SK-N-SH (cell line): ENCODE measurements at regions not wholly inside any gene's neighbourhood (a gene's known extent, or its start where the extent isn't known, plus 50 kb on each side); places are given as distances from the start of the nearest gene placed in this dataset.

Experiments used
- CTCF ChIA-PET: fragments of 300-600, 350-600 bp; formaldehyde crosslinking; extraction: SDS; loops from one replicate; lab custom pipeline; 2021; lab: Yijun Ruan, JAX
- POLR2A ChIA-PET: fragments of 350-600 bp; sonication (Branson Sonifier 250); formaldehyde crosslinking; extraction: SDS; loops from one replicate; lab custom pipeline; 2020; ENCODE audit warnings: antibody characterized with exemption, inconsistent platforms; lab: Yijun Ruan, JAX
- DNase-seq: peaks from one replicate; pipeline ENCODE4 v3.0.0; 2012
- H2AFZ ChIP-seq: fragments of 200-600 bp; sonication (generic); 2 replicates; pipeline ENCODE4 v1.8.1; 2016; ENCODE audit warnings: antibody characterized with exemption, mild to moderate bottlenecking, low read depth
- H3F3A ChIP-seq: fragments of 200-600 bp; sonication (generic); replicated peaks from 2 replicates; pipeline ENCODE3; 2016; ENCODE audit warnings: antibody characterized with exemption, mild to moderate bottlenecking; ENCODE audit not compliant: insufficient read depth
- H3K27ac ChIP-seq, 2 experiments: fragments of 200-500 bp in 1 of 2; fragments of 200-600 bp in 1 of 2; sonication (Bioruptor generic) in 1 of 2; sonication (generic), shearing (Covaris generic) in 1 of 2; 2 replicates each; pipeline versions ENCODE4 v1.5.1 to v1.6.1; 2014 to 2016; ENCODE audit warnings: low read depth in 2 of 2, inconsistent platforms in 1 of 2, low read length in 1 of 2, mild to moderate bottlenecking in 1 of 2, mixed read lengths in 1 of 2
- H3K27me3 ChIP-seq: fragments of 200-600 bp; sonication (generic), shearing (Covaris generic); 2 replicates; pipeline ENCODE4 v1.6.1; 2016; ENCODE audit warnings: mixed run types; ENCODE audit not compliant: insufficient read depth
- H3K36me3 ChIP-seq, 2 experiments: fragments of 200-500 bp in 1 of 2; fragments of 200-600 bp in 1 of 2; sonication (Bioruptor generic) in 1 of 2; sonication (generic) in 1 of 2; replicated peaks in 1 of 2; 2 replicates each; pipeline versions ENCODE3 to v1.5.1; 2014 to 2016; ENCODE audit warnings: low read length in 1 of 2, mild to moderate bottlenecking in 1 of 2; ENCODE audit not compliant: insufficient read depth in 2 of 2, control insufficient read depth in 1 of 2
- H3K4me1 ChIP-seq, 2 experiments: fragments of 200-500 bp in 1 of 2; fragments of 200-600 bp in 1 of 2; sonication (Bioruptor generic) in 1 of 2; sonication (generic), shearing (Covaris generic) in 1 of 2; 2 replicates each; pipeline versions ENCODE4 v1.5.1 to v1.6.1; 2014 to 2016; ENCODE audit warnings: low read depth in 1 of 2, low read length in 1 of 2, mixed run types in 1 of 2; ENCODE audit not compliant: insufficient read depth in 2 of 2, control insufficient read depth in 1 of 2
- H3K4me2 ChIP-seq: fragments of 200-600 bp; sonication (generic), shearing (Covaris generic); 2 replicates; pipeline ENCODE4 v1.6.1; 2017; ENCODE audit warnings: mixed run types
- H3K4me3 ChIP-seq, 2 experiments: fragments of 200-500 bp in 1 of 2; fragments of 200-600 bp in 1 of 2; sonication (Bioruptor generic) in 1 of 2; sonication (generic), shearing (Covaris generic) in 1 of 2; 2 replicates each; pipeline versions ENCODE4 v1.5.1 to v1.8.1; 2014 to 2016; ENCODE audit warnings: low read depth in 2 of 2, inconsistent platforms in 1 of 2, low read length in 1 of 2, mild to moderate bottlenecking in 1 of 2, mixed read lengths in 1 of 2, moderate library complexity in 1 of 2
- H3K79me2 ChIP-seq: fragments of 200-600 bp; sonication (generic); 2 replicates; pipeline ENCODE4 v1.8.1; 2017; ENCODE audit warnings: mild to moderate bottlenecking; ENCODE audit not compliant: insufficient read depth
- H3K9ac ChIP-seq: fragments of 200-600 bp; sonication (generic); 2 replicates; pipeline ENCODE4 v1.6.1; 2017; ENCODE audit warnings: mixed run types
- H3K9me2 ChIP-seq: fragments of 200-600 bp; sonication (generic); 2 replicates; pipeline ENCODE4 v1.6.1; 2017; ENCODE audit warnings: mixed run types
- H3K9me3 ChIP-seq: fragments of 200-600 bp; sonication (generic); 2 replicates; pipeline ENCODE4 v1.6.1; 2017; ENCODE audit warnings: mixed run types, mild to moderate bottlenecking, moderate library complexity
- H4K20me1 ChIP-seq: fragments of 200-600 bp; sonication (generic); 2 replicates; pipeline ENCODE4 v1.6.1; 2017; ENCODE audit warnings: mild to moderate bottlenecking, mixed run types; ENCODE audit not compliant: insufficient read depth
- CHD2 ChIP-seq: fragments of 150-350 bp; IDR thresholded peaks from 2 replicates; pipeline ENCODE4 v1.6.1; 2018; ENCODE audit warnings: low read length; ENCODE audit not compliant: partially characterized antibody
- EZH2phosphoT487 ChIP-seq: fragments of 200-600 bp; sonication (generic); IDR thresholded peaks from 2 replicates; pipeline ENCODE4 v1.6.1; 2017; ENCODE audit warnings: low read depth, mixed run types, mild to moderate bottlenecking, antibody characterized with exemption, moderate library complexity, borderline replicate concordance
- FOSL2 ChIP-seq: IDR thresholded peaks from 2 replicates; pipeline ENCODE4 v1.4.0; 2012; ENCODE audit warnings: low read depth, mild to moderate bottlenecking, moderate library complexity, borderline replicate concordance
- FOXM1 ChIP-seq: IDR thresholded peaks from 2 replicates; pipeline ENCODE4 v1.4.0; 2012; ENCODE audit warnings: low read depth, mild to moderate bottlenecking
- GABPA ChIP-seq: IDR thresholded peaks from 2 replicates; pipeline ENCODE4 v1.4.0; 2012; ENCODE audit warnings: low read depth, mild to moderate bottlenecking
- IRF3 ChIP-seq: fragments of 150-350 bp; IDR thresholded peaks from 2 replicates; pipeline ENCODE4 v1.6.1; 2016; ENCODE audit warnings: mild to moderate bottlenecking, low read depth, low read length
- JUND ChIP-seq: IDR thresholded peaks from 2 replicates; pipeline ENCODE4 v1.4.0; 2012
- MAX ChIP-seq: IDR thresholded peaks from 2 replicates; pipeline ENCODE4 v1.4.0; 2012; ENCODE audit warnings: low read depth
- NRF1 ChIP-seq: IDR thresholded peaks from 2 replicates; pipeline ENCODE4 v1.6.1; 2012; ENCODE audit warnings: low read depth, mild to moderate bottlenecking, low read length
- PBX3 ChIP-seq: IDR thresholded peaks from 2 replicates; pipeline ENCODE4; 2012
- RAD21 ChIP-seq: IDR thresholded peaks from 2 replicates; pipeline ENCODE4 v1.6.1; 2012; ENCODE audit warnings: mild to moderate bottlenecking, low read length
- REST ChIP-seq: IDR thresholded peaks from 2 replicates; pipeline ENCODE4 v1.6.1; 2012; ENCODE audit warnings: mild to moderate bottlenecking, low read depth, low read length, moderate library complexity
- SMC3 ChIP-seq: IDR thresholded peaks from 2 replicates; pipeline ENCODE4 v1.6.1; 2012; ENCODE audit warnings: low read depth, low read length, improper control_type of control experiment
- TCF12 ChIP-seq: IDR thresholded peaks from 2 replicates; pipeline ENCODE4 v1.4.0; 2012
- USF2 ChIP-seq: fragments of 150-350 bp; IDR thresholded peaks from 2 replicates; pipeline ENCODE4 v1.6.1; 2017; ENCODE audit warnings: antibody characterized with exemption, low read length, low read depth, borderline replicate concordance
- YY1 ChIP-seq: IDR thresholded peaks from 2 replicates; pipeline ENCODE4 v1.4.0; 2012; ENCODE audit warnings: low read depth, mild to moderate bottlenecking
- WGBS: methylation state at CpG from one replicate; pipeline ENCODE4 v1.1.6; 2017; ENCODE audit warnings: low lambda C conversion rate; 5-methylcytosine and 5-hydroxymethylcytosine counted together

- no peak overlapping the region for H3K27ac ChIP-seq
- 12% methylated on average over 4 of the region's 7 CpGs for WGBS
- TF ChIP-seq IRF3 (no peak), RAD21 (peak; percentile 63), SMC3 (peak; percentile 33; the same call in 1 of the 2 replicates), FOXM1 (no peak)
- no peaks in the 10 kb centered on the region for H4K20me1 ChIP-seq
- peaks cover 0 to 15% of the 10 kb centered on the region in 2 experiments; a peak in 1 of 4 replicates for H3K4me1 ChIP-seq
- no peak overlapping the region for H3K9ac ChIP-seq
- peak; percentile 51 for DNase-seq
- H3K9me3 ChIP-seq: no peaks in the 10 kb centered on the region
- H3K27me3 ChIP-seq: no peaks in the 10 kb centered on the region
- no peaks in the 10 kb centered on the region for H3F3A ChIP-seq
- no peaks in the 10 kb centered on the region for H3K36me3 ChIP-seq
- H3K9me2 ChIP-seq: no peaks in the 10 kb centered on the region
- H3K79me2 ChIP-seq: no peaks in the 10 kb centered on the region
- H3K4me3 ChIP-seq: no peak overlapping the region
- H3K4me2 ChIP-seq: no peak overlapping the region
- ChIA-PET CTCF (interaction anchor here (0.6 to 7.0 kb wide), 16 partner anchors 9 to 264 kb away, joined by 3 to 52 read pairs (median 4); no protein-coding TSS in a partner anchor), POLR2A (no interaction called here)
- H2AFZ ChIP-seq: no peak overlapping the region
Observed at GRCh38 chr10:124259139-124259825, 159.4 kb downstream of the OAT start.

- no peak overlapping the region for H3K4me3 ChIP-seq
- H3K4me1 ChIP-seq: peaks cover 0 to 17% of the 10 kb centered on the region in 2 experiments; a peak in 1 of 4 replicates
- CTCF ChIA-PET: interaction anchor here (0.6 to 7.0 kb wide), 13 partner anchors 8 to 268 kb away, joined by 3 to 52 read pairs (median 4); no protein-coding TSS in a partner anchor
- no peak for DNase-seq
- no peaks in the 10 kb centered on the region for H3K27me3 ChIP-seq
- no peak overlapping the region for H3K4me2 ChIP-seq
- no peaks in the 10 kb centered on the region for H3F3A ChIP-seq
- H3K79me2 ChIP-seq: no peaks in the 10 kb centered on the region
- 63% methylated on average over 6 of the region's 6 CpGs for WGBS
- no peak overlapping the region for H3K27ac ChIP-seq
- no peaks in the 10 kb centered on the region for H3K36me3 ChIP-seq
- no peaks in the 10 kb centered on the region for H4K20me1 ChIP-seq
- H3K9me3 ChIP-seq: no peaks in the 10 kb centered on the region
- POLR2A ChIA-PET: no interaction called here
- no peak overlapping the region for H2AFZ ChIP-seq
- H3K9me2 ChIP-seq: no peaks in the 10 kb centered on the region
- no peak overlapping the region for H3K9ac ChIP-seq
- no peak for TF ChIP-seq FOSL2
- no peak for TF ChIP-seq YY1
- TF ChIP-seq JUND: no peak
- no peak for TF ChIP-seq MAX
- TF ChIP-seq PBX3: no peak
- no peak for TF ChIP-seq IRF3
- no peak for TF ChIP-seq SMC3
- no peak for TF ChIP-seq TCF12
- TF ChIP-seq NRF1: no peak
- no peak for TF ChIP-seq USF2
- TF ChIP-seq REST: no peak
- no peak for TF ChIP-seq EZH2phosphoT487
- no peak for TF ChIP-seq GABPA
- TF ChIP-seq CHD2: no peak
Observed at GRCh38 chr10:124257781-124258180, 160.9 kb downstream of the OAT start.
